ENCODE measurements at regions not wholly inside any gene's neighbourhood (a gene's known extent, or its start where the extent isn't known, plus 50 kb on each side); places are given as distances from the start of the nearest gene placed in this dataset.

- no peak for TF ChIP-seq POLR2A (IDR thresholded peaks at IDR 0.05; ENCODE audit: low read length)
- TF ChIP-seq GATA1 (IDR thresholded peaks at IDR 0.05; ENCODE audit: low read depth, low read length), result no peak
Observed at GRCh38 chr9:87113874-87114273, 166.6 kb upstream of the GAS1 start.
